ENCODE measurements at regions not wholly inside any gene's neighbourhood (a gene's known extent, or its start where the extent isn't known, plus 50 kb on each side); places are given as distances from the start of the nearest gene placed in this dataset.

DNA sequence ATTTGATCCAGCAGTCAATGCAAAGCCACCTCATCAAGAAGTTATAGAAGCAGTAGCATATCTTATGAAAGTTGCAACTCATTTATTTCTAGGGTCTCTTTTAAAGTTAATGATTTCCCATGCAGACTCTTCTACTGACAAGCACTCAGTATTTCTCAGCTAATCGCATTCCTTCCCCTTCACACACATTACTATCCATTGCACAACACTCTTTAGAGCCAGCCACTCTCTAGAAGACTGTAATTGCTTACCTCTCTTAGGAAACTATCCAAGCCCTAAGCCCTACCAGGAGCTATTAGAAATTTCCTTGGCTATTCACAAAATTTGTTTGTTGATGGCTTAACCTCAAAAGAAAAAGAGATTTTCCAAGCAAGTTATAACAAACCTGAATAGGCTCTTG, 106.0 kb downstream of the ADAMTS1 start:
- CTCF ChIA-PET, result no interaction called here
- dilution Hi-C loops (cut with MboI; ENCODE audit: extremely low pct_ligation_motif_present, low sequenced_read_pairs), result no loop called here
- POLR2A ChIA-PET, result no interaction called here
- intact Hi-C loops (cut with micrococcal nuclease), result no loop called here
- FAIRE-seq (no peak), DNase-seq (ENCODE audit: low read depth, low spot score) (no peak)
- Histone ChIP-seq H3K9me1 (replicated peaks; ENCODE audit: control insufficient read depth, extremely low read depth, insufficient read depth, low read length) (no peaks in the 10 kb centered on the region), H3K9me3 (replicated peaks; ENCODE audit: control insufficient read depth, insufficient read depth, low read length) (no peaks in the 10 kb centered on the region), H3K4me2 (ENCODE audit: insufficient read depth, low read length) (no peak overlapping the region), H3K4me3 (replicated peaks in 1 of 3; ENCODE audit: insufficient read depth in 1 of 3, low read depth in 1 of 3, low read length in 3 of 3) (no peak overlapping the region), H3K36me3 (ENCODE audit: control insufficient read depth in 2 of 2, extremely low read depth in 1 of 2, insufficient read depth in 2 of 2, low read length in 2 of 2) (no peaks in the 10 kb centered on the region), H2AFZ (ENCODE audit: low read depth, low read length) (no peak overlapping the region), H4K20me1 (replicated peaks; ENCODE audit: control insufficient read depth, extremely low read depth, insufficient read depth, low read length) (no peaks in the 10 kb centered on the region), H3K79me2 (ENCODE audit: control insufficient read depth, insufficient read depth, low read length) (no peaks in the 10 kb centered on the region), H3K27me3 (ENCODE audit: control insufficient read depth in 2 of 2, insufficient read depth in 2 of 2, low read length in 2 of 2) (peaks cover 0 to 3% of the 10 kb centered on the region in 2 experiments), H3K27ac (ENCODE audit: insufficient read depth, low read depth, low read length) (no peak overlapping the region), H3K9ac (replicated peaks; ENCODE audit: extremely low read depth, insufficient read depth, low read length) (no peak overlapping the region), H3K4me1 (ENCODE audit: control insufficient read depth, extremely low read depth, insufficient read depth, low read length) (no peaks in the 10 kb centered on the region)
- TF ChIP-seq POLR2AphosphoS5 (IDR thresholded peaks at IDR 0.05; ENCODE audit: insufficient read depth, low read depth, low read length), result no peak
- no peak for TF ChIP-seq FOS (IDR thresholded peaks at IDR 0.05; ENCODE audit: borderline replicate concordance, insufficient read depth, low read length)
- TF ChIP-seq JUN (IDR thresholded peaks at IDR 0.05; ENCODE audit: borderline replicate concordance, insufficient read depth, insufficient read length, low read depth), result no peak
- no peak for TF ChIP-seq GATA2 (IDR thresholded peaks at IDR 0.05; ENCODE audit: insufficient read depth, insufficient read length, low read depth, low read length)
- TF ChIP-seq, protein P1, sequence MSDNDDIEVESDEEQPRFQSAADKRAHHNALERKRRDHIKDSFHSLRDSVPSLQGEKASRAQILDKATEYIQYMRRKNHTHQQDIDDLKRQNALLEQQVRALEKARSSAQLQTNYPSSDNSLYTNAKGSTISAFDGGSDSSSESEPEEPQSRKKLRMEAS (IDR thresholded peaks at IDR 0.05; ENCODE audit: insufficient read depth, insufficient read length), result no peak
- no peak for TF ChIP-seq MYC (IDR thresholded peaks at IDR 0.05; ENCODE audit: low read depth, low read length)
- TF ChIP-seq, protein P2, sequence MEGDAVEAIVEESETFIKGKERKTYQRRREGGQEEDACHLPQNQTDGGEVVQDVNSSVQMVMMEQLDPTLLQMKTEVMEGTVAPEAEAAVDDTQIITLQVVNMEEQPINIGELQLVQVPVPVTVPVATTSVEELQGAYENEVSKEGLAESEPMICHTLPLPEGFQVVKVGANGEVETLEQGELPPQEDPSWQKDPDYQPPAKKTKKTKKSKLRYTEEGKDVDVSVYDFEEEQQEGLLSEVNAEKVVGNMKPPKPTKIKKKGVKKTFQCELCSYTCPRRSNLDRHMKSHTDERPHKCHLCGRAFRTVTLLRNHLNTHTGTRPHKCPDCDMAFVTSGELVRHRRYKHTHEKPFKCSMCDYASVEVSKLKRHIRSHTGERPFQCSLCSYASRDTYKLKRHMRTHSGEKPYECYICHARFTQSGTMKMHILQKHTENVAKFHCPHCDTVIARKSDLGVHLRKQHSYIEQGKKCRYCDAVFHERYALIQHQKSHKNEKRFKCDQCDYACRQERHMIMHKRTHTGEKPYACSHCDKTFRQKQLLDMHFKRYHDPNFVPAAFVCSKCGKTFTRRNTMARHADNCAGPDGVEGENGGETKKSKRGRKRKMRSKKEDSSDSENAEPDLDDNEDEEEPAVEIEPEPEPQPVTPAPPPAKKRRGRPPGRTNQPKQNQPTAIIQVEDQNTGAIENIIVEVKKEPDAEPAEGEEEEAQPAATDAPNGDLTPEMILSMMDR (IDR thresholded peaks at IDR 0.05; ENCODE audit: extremely low read depth in 1 of 2, insufficient read depth in 1 of 2, low read depth in 1 of 2, low read length in 2 of 2), result no peak
- TF ChIP-seq EZH2 (IDR thresholded peaks at IDR 0.05; ENCODE audit: borderline replicate concordance, low read depth, low read length, severe bottlenecking), result no peak
- no peak for TF ChIP-seq POLR2A (IDR thresholded peaks at IDR 0.05; ENCODE audit: low read depth, low read length)
- BruUV-seq (replicated peaks), result no TSS peak
